ENCODE measurements at regions not wholly inside any gene's neighbourhood (a gene's known extent, or its start where the extent isn't known, plus 50 kb on each side); places are given as distances from the start of the nearest gene placed in this dataset.

DNA sequence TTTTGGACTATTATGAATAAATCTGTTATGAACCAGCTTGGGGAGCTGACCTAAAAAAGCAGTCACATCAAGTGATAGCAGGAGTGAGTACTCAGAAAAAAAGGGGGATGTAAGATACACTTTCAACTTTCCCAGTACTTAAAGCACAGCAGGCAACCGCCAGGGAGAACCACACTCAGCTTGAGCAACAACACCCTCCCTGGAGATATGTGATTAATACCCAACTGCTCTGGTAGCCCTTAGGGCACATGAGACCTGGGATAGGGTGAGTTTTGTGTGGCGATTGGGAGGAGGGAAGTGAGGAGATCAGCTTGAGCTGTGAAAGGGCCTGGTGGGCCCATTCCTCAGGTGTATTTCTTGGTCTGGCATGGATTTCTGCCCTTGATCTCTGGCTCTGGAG, 220.3 kb upstream of the SFRP2 start:
- TF ChIP-seq, protein P1, sequence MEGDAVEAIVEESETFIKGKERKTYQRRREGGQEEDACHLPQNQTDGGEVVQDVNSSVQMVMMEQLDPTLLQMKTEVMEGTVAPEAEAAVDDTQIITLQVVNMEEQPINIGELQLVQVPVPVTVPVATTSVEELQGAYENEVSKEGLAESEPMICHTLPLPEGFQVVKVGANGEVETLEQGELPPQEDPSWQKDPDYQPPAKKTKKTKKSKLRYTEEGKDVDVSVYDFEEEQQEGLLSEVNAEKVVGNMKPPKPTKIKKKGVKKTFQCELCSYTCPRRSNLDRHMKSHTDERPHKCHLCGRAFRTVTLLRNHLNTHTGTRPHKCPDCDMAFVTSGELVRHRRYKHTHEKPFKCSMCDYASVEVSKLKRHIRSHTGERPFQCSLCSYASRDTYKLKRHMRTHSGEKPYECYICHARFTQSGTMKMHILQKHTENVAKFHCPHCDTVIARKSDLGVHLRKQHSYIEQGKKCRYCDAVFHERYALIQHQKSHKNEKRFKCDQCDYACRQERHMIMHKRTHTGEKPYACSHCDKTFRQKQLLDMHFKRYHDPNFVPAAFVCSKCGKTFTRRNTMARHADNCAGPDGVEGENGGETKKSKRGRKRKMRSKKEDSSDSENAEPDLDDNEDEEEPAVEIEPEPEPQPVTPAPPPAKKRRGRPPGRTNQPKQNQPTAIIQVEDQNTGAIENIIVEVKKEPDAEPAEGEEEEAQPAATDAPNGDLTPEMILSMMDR (IDR thresholded peaks at IDR 0.05), result no peak
- Histone ChIP-seq H3K36me3 (no peaks in the 10 kb centered on the region), H3K4me3 (ENCODE audit: low read depth in 1 of 2, low read length in 1 of 2) (no peak overlapping the region), H3K27me3 (peaks cover under 1% of the 10 kb centered on the region), H3K27ac (no peak overlapping the region), H3K9me3 (no peaks in the 10 kb centered on the region), H3K4me1 (ENCODE audit: control insufficient read depth in 1 of 2, insufficient read depth in 1 of 2, low read depth in 1 of 2, low read length in 1 of 2) (no peaks in the 10 kb centered on the region)

DNA sequence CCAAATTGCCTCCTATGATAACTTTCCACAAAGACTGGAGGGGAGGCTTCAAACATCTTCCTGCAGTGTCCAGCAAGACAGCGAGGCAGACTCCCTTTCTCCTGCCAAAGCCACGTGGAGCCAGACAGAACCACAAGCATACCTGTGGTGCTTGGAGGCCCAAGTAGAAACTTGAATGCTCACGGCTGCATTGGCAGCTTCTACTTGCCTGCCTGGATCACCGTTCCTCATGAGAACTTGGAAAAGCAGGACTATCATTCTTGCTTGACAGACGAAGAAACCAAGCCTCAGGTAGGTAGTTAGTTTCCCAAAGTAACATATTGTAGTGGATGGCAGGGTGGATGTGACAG, 216.3 kb upstream of the SFRP2 start:
- no peak overlapping the region for H3K4me3 ChIP-seq (ENCODE audit: low read depth in 1 of 2, low read length in 1 of 2)
- no peaks in the 10 kb centered on the region for H3K27me3 ChIP-seq
- no peaks in the 10 kb centered on the region for H3K4me1 ChIP-seq (ENCODE audit: control insufficient read depth in 1 of 2, insufficient read depth in 1 of 2, low read depth in 1 of 2, low read length in 1 of 2)
- H3K27ac ChIP-seq, result no peak overlapping the region
- TF ChIP-seq, protein P1 (IDR thresholded peaks at IDR 0.05), result no peak
- H3K36me3 ChIP-seq, result no peaks in the 10 kb centered on the region
- H3K9me3 ChIP-seq, result no peaks in the 10 kb centered on the region

DNA sequence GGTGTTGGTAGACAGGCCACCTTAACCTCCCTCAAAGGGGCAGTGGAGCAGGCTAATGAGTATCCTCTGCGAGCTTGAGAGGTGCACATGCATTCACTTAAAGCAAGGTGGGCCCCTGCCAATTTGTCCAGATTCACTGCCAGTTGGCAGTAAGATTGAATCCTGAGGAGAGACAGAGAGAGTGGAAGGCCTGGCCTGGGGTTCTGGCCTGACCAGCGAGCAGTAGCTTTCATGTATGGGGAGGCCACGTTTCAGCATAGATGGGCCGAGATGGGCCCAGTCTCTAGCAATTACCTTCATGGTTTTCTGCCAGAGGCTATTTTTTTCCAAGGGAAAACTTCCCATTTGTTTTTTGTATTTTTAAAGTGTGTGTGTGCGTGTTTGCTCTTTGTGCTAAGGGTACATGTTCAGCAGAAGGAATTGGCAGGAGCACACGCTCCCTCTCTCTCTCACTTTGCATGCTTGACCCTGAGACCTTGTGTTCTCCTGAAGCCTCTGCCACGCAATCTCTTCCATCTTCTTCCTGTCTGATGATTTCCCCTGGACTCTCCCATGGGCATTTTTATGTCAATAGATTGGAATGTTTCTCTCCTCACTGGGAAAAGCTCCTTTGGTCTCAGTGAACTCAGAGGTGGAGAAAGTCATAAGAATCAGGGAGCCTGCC, 215.8 kb upstream of the SFRP2 start:
- TF ChIP-seq, protein P1 (IDR thresholded peaks at IDR 0.05), result no peak
- Histone ChIP-seq H3K36me3 (no peaks in the 10 kb centered on the region), H3K9me3 (no peaks in the 10 kb centered on the region), H3K27me3 (no peaks in the 10 kb centered on the region), H3K4me1 (ENCODE audit: control insufficient read depth in 1 of 2, insufficient read depth in 1 of 2, low read depth in 1 of 2, low read length in 1 of 2) (no peaks in the 10 kb centered on the region), H3K27ac (no peak overlapping the region), H3K4me3 (ENCODE audit: low read depth in 1 of 2, low read length in 1 of 2) (no peak overlapping the region)

DNA sequence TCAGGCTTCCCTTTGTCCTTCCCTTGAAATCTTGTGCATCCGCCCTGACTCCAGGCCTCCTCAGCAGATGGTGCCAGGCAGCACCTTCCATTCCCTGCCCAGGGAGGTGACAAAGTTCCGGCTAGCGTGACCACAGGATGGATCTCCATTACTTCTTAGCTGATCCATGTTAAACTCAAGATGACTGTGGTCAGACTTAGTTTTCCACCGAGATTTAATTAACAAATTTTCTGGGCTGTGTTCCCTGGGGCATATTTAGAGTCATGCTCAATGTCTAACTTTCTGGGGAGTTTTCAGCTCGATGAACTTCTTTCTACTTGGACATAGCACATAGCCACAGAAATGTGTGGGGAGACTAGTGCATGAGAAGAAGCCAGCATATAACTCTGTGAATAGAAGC, 215.1 kb upstream of the SFRP2 start:
- no peak overlapping the region for H3K4me3 ChIP-seq (ENCODE audit: low read depth in 1 of 2, low read length in 1 of 2)
- no peak overlapping the region for H3K27ac ChIP-seq
- H3K27me3 ChIP-seq, result no peaks in the 10 kb centered on the region
- no peaks in the 10 kb centered on the region for H3K4me1 ChIP-seq (ENCODE audit: control insufficient read depth in 1 of 2, insufficient read depth in 1 of 2, low read depth in 1 of 2, low read length in 1 of 2)
- H3K9me3 ChIP-seq, result no peaks in the 10 kb centered on the region
- no peaks in the 10 kb centered on the region for H3K36me3 ChIP-seq
- TF ChIP-seq, protein P1 (IDR thresholded peaks at IDR 0.05), result no peak

DNA sequence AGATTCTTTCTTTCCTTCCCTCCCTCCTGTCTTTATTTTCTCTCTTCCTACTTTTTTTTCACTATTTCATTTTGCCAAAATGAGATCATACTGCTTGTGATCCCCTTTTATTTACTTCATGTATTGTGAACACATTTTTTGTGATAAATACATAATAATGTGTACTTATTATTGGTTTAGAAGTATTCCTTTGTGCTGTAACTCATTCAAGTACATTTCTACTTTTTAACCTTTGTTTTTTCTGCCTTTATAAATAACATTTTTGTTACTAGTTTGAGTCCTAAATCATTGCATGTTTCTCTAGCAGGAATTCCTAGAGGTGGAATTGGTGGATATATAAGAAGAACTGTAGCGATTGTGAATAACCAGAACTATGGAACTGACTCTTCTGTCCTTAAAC, 214.5 kb upstream of the SFRP2 start:
- H3K27ac ChIP-seq, result no peak overlapping the region
- no peak overlapping the region for H3K4me3 ChIP-seq (ENCODE audit: low read depth in 1 of 2, low read length in 1 of 2)
- H3K9me3 ChIP-seq, result no peaks in the 10 kb centered on the region
- no peaks in the 10 kb centered on the region for H3K36me3 ChIP-seq
- TF ChIP-seq, protein P1 (IDR thresholded peaks at IDR 0.05), result no peak
- no peaks in the 10 kb centered on the region for H3K4me1 ChIP-seq (ENCODE audit: control insufficient read depth in 1 of 2, insufficient read depth in 1 of 2, low read depth in 1 of 2, low read length in 1 of 2)
- no peaks in the 10 kb centered on the region for H3K27me3 ChIP-seq

DNA sequence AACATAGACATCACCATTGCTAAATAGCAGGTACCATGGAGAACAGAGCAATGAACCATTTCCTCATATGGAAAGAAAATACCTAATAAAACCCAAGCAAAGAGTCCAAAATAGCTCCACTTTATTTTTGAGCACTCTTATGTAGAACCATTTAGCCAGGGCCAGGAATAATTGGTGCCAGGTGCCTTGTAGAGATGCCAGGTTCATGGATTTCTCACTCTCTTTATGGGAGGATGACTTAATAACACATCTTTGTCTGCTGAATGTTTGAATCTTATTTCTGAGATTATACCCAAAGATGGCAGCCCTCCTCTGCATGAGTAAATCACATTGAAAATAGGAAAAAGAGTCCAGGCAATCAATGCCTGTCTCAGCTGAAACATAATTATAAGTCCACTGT, 212.3 kb upstream of the SFRP2 start:
- Histone ChIP-seq H3K4me1 (ENCODE audit: control insufficient read depth in 1 of 2, insufficient read depth in 1 of 2, low read depth in 1 of 2, low read length in 1 of 2) (no peaks in the 10 kb centered on the region), H3K27me3 (no peaks in the 10 kb centered on the region), H3K27ac (no peak overlapping the region), H3K4me3 (ENCODE audit: low read depth in 1 of 2, low read length in 1 of 2) (no peak overlapping the region), H3K9me3 (no peaks in the 10 kb centered on the region), H3K36me3 (no peaks in the 10 kb centered on the region)
- TF ChIP-seq, protein P1 (IDR thresholded peaks at IDR 0.05), result no peak

All from neutrophil (primary cell).